Kidney tubule cell (primary cell): ENCODE measurements at regions not wholly inside any gene's neighbourhood (a gene's known extent, or its start where the extent isn't known, plus 50 kb on each side); places are given as distances from the start of the nearest gene placed in this dataset.
"Not testable (repeated sequence)": the region's sequence is repeated elsewhere in the genome, so short reads cannot be mapped to it uniquely, and the experiment has no call there.

Experiments
- DNase-seq: peaks from one replicate; pipeline ENCODE4 v3.0.0-alpha.2; 2018; ENCODE audit warnings: low spot score

DNA sequence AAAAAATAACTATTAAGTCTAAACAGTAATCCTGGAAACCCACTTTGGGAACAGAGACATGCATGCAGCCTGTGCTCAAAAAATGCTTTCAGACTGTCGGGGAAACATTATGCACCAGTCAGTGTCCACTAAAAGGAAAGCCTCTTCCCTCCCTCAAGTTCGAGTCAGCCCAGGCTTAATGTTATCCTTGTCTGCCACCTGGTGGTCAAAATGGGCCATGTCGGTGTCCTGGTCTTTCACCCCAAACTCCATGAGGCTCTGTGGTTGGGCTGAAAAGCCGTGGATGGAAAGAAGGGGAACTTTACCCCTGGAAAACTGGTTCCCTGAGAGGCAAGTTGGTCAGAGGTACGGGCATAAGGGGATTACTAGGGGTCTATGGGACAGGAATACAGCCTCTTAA is 88.4 kb upstream of the ZNF492 start:
- DNase-seq = no peak

- no peak for DNase-seq
Measured at GRCh38 chr19:22533761-22534160, 100.4 kb upstream of the ZNF492 start.

- DNase-seq = peak; percentile 88
Measured at GRCh38 chr19:22532388-22533300, 101.5 kb upstream of the ZNF492 start.

- DNase-seq = no peak
Measured at GRCh38 chr19:22530042-22530441, 104.1 kb upstream of the ZNF492 start.

- DNase-seq = no peak
Measured at GRCh38 chr19:22528956-22529355, 105.2 kb upstream of the ZNF492 start.

DNA sequence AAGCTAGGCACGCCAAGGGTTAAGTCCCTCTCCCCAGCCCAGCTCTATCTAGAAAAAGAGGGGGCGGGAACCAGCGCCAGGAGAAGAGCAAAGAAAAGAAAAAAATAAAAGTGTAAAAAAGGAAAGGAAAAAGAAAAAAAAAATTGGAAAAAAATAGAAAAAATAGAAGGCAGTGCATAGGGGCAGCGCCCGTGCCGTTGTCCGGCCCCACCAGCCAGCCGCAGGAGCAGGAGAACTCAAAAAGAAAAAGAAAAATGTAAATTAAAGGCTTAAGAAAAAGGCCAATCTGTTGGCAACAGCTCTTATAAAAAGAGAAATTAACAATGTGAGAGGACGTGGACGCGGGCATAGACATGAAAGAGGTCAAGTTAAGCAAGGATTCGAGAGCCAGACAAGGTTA is 105.4 kb upstream of the ZNF98 start:
- DNase-seq = no peak

GRCh38 chr19:22526661-22527272 is 104.6 kb upstream of the ZNF98 start:
- peak; percentile 49 for DNase-seq

- no peak for DNase-seq
Measured at GRCh38 chr19:22523940-22524339, 101.8 kb upstream of the ZNF98 start.

DNA sequence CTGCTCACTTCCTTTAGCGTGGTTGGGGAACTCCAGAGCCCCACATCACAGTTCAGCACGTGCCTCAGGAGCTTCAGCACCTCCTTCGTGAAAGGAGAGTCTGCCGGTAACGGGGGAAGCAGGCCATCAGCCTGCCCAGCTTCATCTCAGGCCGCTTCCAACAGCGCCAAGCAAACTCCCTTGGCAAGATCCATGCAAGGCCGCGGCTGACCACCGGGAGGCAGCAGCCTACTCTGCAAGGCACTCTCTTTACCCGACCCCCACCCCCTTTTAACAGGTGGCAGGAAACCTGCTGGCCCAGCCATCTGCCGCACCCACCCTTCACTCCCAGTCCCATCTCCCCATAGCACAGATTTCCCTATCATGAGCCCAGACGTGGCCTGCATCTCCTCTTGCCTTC is 97.4 kb upstream of the ZNF98 start:
- DNase-seq = not testable (repeated sequence)

GRCh38 chr19:22519152-22519551 is 97.0 kb upstream of the ZNF98 start:
- DNase-seq = no peak

DNA sequence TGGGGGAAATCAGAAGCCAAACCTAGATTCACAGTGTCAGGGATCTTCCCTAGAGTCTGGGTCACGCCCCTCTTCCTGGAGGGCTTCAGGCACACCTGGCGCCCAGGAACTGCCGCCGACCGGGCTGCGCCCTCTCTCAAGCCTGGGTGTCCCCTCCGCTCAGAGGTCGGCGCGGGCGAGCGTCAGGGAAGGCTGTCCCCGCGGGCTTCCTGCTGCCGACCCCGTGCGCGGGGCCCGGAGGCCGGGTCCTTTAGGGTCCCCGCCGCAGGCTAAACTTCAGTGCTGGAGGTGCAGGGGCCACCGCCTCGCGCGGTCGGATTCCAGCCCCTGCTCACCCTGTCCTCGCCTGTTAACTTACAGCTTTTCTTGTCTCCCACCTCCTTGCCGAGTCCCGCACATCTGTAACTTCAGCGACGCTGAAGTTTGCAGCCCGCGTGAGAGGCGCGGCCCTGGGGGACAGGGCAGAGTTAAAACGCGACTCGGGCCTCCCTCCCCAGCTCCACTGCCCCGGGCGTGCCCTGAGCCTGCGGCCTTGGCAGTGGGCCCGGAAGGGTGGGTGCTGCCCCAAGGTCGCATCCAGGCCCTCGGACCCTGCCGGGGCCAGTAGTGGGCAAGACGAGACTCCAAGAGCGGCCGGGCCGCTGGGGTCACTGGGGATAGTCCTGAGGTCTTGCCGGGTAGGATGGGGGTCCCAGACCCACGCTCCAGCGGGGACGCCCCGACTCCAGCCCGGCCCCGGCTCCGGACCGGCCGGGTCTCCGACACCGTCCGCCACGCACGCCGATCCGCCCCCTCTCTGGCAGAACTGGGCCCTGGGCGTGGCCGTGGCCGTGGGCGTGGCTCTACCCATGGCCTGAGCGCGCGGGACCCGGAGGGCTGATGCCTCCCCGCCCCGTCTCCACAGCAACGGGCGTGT is 95.6 kb upstream of the ZNF98 start:
- DNase-seq = no peak

DNA sequence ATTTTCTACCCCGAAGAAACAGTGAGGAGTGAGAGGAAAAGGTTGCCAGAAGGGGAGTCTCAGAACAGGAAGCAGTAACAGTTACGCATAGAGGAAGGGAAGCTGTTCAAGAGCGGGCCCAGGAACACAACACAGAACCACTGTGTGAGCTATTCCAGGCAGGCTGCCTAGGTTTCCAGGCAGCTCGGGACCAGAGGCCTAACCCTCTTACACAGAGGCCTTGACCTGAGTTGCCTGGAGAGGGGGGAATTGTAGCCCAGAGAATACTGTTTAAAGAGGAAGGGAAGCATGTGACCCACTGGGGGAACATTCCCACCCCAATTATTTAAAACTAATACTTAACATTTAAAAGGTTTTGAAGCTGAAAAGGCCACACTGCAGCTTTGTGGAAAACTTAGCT is 93.3 kb upstream of the ZNF98 start:
- no peak for DNase-seq

DNA sequence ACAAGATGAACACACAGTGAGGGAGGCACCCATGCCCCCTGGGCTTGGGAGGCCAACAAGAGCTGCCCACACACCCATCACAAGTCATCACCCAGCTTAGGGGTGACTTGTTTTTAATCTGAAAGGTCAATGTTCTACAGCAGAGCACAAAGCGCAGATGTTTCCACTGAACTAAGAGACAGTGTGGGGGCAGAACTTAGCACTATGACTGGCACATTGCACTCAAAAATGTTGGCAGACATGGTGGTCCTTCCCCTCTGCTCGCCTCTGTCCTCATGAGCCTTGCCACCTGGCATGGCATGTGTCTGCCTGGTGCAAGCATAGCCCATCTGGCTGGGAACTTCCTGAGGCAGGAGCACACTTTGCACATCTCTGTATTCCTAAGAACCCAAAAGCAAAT is 81.4 kb upstream of the ZNF98 start:
- no peak for DNase-seq

GRCh38 chr19:22502766-22503165 is 80.6 kb upstream of the ZNF98 start:
- no peak for DNase-seq

DNA sequence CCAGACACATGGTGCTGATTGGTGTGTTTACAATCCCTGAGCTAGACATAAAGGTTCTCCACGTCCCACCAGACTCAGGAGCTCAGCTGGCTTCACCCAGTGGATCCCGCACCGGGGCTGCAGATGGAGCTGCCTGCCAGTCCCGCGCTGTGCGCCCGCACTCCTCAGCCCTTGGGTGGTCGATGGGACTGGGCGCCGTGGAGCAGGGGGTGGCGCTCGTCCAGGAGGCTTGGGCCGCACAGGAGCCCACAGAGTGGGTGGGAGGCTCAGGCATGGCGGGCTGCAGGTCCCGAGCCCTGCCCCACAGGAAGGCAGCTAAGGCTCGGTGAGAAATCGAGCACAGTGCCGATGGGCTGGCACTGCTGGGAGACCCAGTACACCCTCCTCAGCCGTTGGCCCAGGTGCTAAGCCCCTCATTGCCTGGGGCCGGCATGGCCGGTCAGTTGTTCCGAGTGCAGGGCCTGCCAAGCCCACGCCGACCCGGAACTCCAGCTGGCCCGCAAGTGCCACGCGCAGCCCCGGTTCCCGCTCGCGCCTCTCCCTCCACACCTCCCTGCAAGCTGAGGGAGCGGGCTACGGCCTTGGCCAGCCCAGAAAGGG is 76.8 kb upstream of the ZNF98 start:
- not testable (repeated sequence) for DNase-seq

- no peak for DNase-seq
Measured at GRCh38 chr19:22491746-22492145, 69.6 kb upstream of the ZNF98 start.

GRCh38 chr19:22483514-22483913 is 61.4 kb upstream of the ZNF98 start:
- DNase-seq = not testable (repeated sequence)

GRCh38 chr19:22472180-22472637 is 50.1 kb upstream of the ZNF98 start:
- DNase-seq = no peak
